GM23248 (cell line): ENCODE measurements at regions not wholly inside any gene's neighbourhood (a gene's known extent, or its start where the extent isn't known, plus 50 kb on each side); places are given as distances from the start of the nearest gene placed in this dataset.

Experiments used
- DNase-seq: peaks from one replicate; pipeline ENCODE4 v3.0.0-alpha.2; 2015
- H2AFZ ChIP-seq: fragments of 200-600 bp; sonication (generic); 2 replicates; pipeline ENCODE4 v1.6.1; 2016; ENCODE audit warnings: antibody characterized with exemption
- H3F3A ChIP-seq: fragments of 200-600 bp; sonication (generic); 2 replicates; pipeline ENCODE4 v1.6.1; 2016; ENCODE audit warnings: mild to moderate bottlenecking, antibody characterized with exemption, mixed run types; ENCODE audit not compliant: insufficient read depth
- H3K27ac ChIP-seq: fragments of 200-600 bp; sonication (generic); 2 replicates; pipeline ENCODE4 v1.5.1; 2016; ENCODE audit warnings: mild to moderate bottlenecking
- H3K27me3 ChIP-seq: fragments of 200-600 bp; sonication (generic); replicated peaks from 2 replicates; pipeline ENCODE4 v1.6.1; 2016; ENCODE audit warnings: mild to moderate bottlenecking; ENCODE audit not compliant: insufficient read depth
- H3K36me3 ChIP-seq: fragments of 200-600 bp; sonication (generic); 2 replicates; pipeline ENCODE4 v1.6.1; 2016; ENCODE audit warnings: low read depth, mild to moderate bottlenecking
- H3K4me1 ChIP-seq: fragments of 200-600 bp; sonication (generic); 2 replicates; pipeline ENCODE4 v1.6.1; 2016; ENCODE audit warnings: mild to moderate bottlenecking; ENCODE audit not compliant: insufficient read depth
- H3K4me2 ChIP-seq: fragments of 200-600 bp; sonication (generic); one replicate; pipeline ENCODE4 v1.6.1; 2016; ENCODE audit warnings: mild to moderate bottlenecking; ENCODE audit not compliant: unreplicated experiment
- H3K4me3 ChIP-seq: fragments of 200-600 bp; sonication (generic); 2 replicates; pipeline ENCODE4 v1.5.1; 2016; ENCODE audit warnings: mild to moderate bottlenecking
- H3K79me2 ChIP-seq: fragments of 200-600 bp; sonication (generic); 2 replicates; pipeline ENCODE4 v1.6.1; 2016; ENCODE audit warnings: mild to moderate bottlenecking; ENCODE audit not compliant: insufficient read depth
- H3K9ac ChIP-seq: fragments of 200-600 bp; sonication (generic); 2 replicates; pipeline ENCODE4 v1.6.1; 2016; ENCODE audit warnings: mild to moderate bottlenecking
- H3K9me2 ChIP-seq: fragments of 200-600 bp; sonication (generic); 2 replicates; pipeline ENCODE4 v1.6.1; 2016; ENCODE audit warnings: mixed run types, mild to moderate bottlenecking, moderate library complexity; ENCODE audit not compliant: insufficient read depth
- H3K9me3 ChIP-seq: fragments of 200-600 bp; sonication (generic); one replicate; pipeline ENCODE4 v1.6.1; 2017; ENCODE audit warnings: low read depth
- H4K20me1 ChIP-seq: fragments of 200-600 bp; sonication (generic); 2 replicates; pipeline ENCODE4 v1.6.0; 2016; ENCODE audit not compliant: insufficient read depth
- EZH2 ChIP-seq: fragments of 200-600 bp; sonication (generic); IDR thresholded peaks from 2 replicates; pipeline ENCODE4 v1.6.1; 2018; ENCODE audit warnings: antibody characterized with exemption, mild to moderate bottlenecking; ENCODE audit not compliant: insufficient read depth, poor library complexity, severe bottlenecking
- EZH2phosphoT487 ChIP-seq: fragments of 200-600 bp; sonication (generic); IDR thresholded peaks from 2 replicates; pipeline ENCODE4 v1.6.1; 2018; ENCODE audit warnings: antibody characterized with exemption, moderate library complexity, mild to moderate bottlenecking, low read depth; ENCODE audit not compliant: insufficient read depth
- WGBS, 2 experiments: methylation state at CpG; one replicate each; pipeline ENCODE4 v1.1.6; 2015 to 2017; ENCODE audit warnings: low lambda C conversion rate in 2 of 2, low coverage in 1 of 2; ENCODE audit errors: missing lambda C conversion rate in 2 of 2; 5-methylcytosine and 5-hydroxymethylcytosine counted together
- in situ Hi-C: fragments of 300-500 bp; cut with MboI; formaldehyde crosslinking; loops from 2 replicates; pipeline ENCODE4 v1.15.0; 2020

DNA sequence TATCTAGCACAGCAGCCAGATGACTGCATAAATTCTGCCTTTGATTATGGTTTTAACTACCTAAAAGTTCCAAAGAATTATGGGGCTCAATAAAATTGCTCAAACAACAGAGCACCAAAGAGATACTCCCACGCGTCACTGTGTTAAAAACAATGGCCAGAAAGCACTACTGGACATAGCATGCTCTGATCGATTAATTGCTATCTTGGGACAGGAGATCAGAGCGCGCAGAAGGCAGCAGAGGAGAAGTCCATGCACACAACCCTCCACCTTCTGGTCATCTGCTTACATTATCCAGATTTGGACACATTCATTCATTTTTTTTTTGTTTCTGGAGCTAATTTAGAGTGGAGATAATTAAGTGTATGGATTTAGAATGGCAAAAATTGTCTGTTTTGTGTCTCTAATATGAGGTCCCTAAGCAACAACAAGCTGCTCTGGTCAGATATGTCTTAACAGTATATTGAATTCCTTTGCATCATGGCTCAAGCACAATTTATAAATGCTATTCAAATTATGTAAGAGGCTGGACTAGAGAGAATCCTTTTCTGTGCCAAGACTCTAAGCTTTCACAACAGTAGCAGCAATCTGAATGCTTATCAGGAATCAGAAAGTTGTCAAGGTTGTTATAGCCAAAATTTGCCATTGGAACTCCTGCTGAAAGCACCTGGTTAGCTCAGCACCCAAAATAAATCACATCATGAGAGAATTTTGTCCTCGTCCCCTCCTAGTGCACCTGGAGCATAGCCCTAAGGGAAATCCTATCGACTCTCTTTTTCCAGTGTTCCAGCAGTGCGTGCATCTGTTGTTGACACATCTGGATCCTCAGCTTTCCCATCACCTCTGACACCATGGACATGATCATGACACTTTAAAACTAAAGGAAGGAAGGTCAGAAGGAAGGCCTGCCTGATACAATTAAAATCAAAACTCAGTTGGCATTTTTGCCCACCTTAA, 98.6 kb upstream of the HMHB1 start:
- Histone ChIP-seq H3K9me2 (no peaks in the 10 kb centered on the region; the same call in 1 of the 2 replicates), H3F3A (peaks cover 27% of the 10 kb centered on the region; the same call in 1 of the 2 replicates), H3K27me3 (no peaks in the 10 kb centered on the region), H3K9me3 (no peaks in the 10 kb centered on the region), H3K27ac (peak overlapping the region; percentile 28; the same call in 1 of the 2 replicates), H3K4me3 (no peak overlapping the region), H3K79me2 (no peaks in the 10 kb centered on the region), H3K4me2 (no peak overlapping the region), H3K9ac (peak overlapping the region; percentile 43; the same call in 1 of the 2 replicates), H4K20me1 (no peaks in the 10 kb centered on the region), H3K36me3 (no peaks in the 10 kb centered on the region), H3K4me1 (peaks cover 41% of the 10 kb centered on the region), H2AFZ (no peak overlapping the region; the same call in 1 of the 2 replicates)
- WGBS, 2 experiments, result 93 to 95% methylated on average over 8 of the region's 8 CpGs
- DNase-seq, result peak; percentile 65
- in situ Hi-C loops, result no loop called here
- TF ChIP-seq EZH2, result no peak
- no peak for TF ChIP-seq EZH2phosphoT487

GRCh38 chr5:143708672-143709071, 103.3 kb upstream of the HMHB1 start:
- no peak overlapping the region for H3K27ac ChIP-seq
- H3K27me3 ChIP-seq, result no peaks in the 10 kb centered on the region
- H3K9ac ChIP-seq, result no peak overlapping the region
- 0 out of 2 replicates have a peak, but pooled peaks cover 8% of the 10 kb centered on the region for H3F3A ChIP-seq
- in situ Hi-C loops, result no loop called here
- H3K9me2 ChIP-seq, result no peaks in the 10 kb centered on the region
- H3K4me1 ChIP-seq, result peaks cover 19% of the 10 kb centered on the region
- no peaks in the 10 kb centered on the region for H3K79me2 ChIP-seq
- H3K4me3 ChIP-seq, result no peak overlapping the region
- 81 to 90% methylated on average over 2 of the region's 2 CpGs for WGBS, 2 experiments
- no peak overlapping the region for H2AFZ ChIP-seq
- TF ChIP-seq EZH2, result no peak
- no peak for TF ChIP-seq EZH2phosphoT487
- no peak for DNase-seq
- H3K4me2 ChIP-seq, result no peak overlapping the region
- no peaks in the 10 kb centered on the region for H3K9me3 ChIP-seq
- H3K36me3 ChIP-seq, result no peaks in the 10 kb centered on the region
- H4K20me1 ChIP-seq, result no peaks in the 10 kb centered on the region

- Histone ChIP-seq H3K27ac (0 out of 2 replicates have a peak overlapping the region, but pooled peaks have one; percentile 4), H3K4me1 (peaks cover 12% of the 10 kb centered on the region), H3K79me2 (no peaks in the 10 kb centered on the region), H4K20me1 (no peaks in the 10 kb centered on the region), H3F3A (0 out of 2 replicates have a peak, but pooled peaks cover 8% of the 10 kb centered on the region), H3K4me2 (peak overlapping the region; percentile 8), H3K9me2 (no peaks in the 10 kb centered on the region), H3K4me3 (no peak overlapping the region), H3K27me3 (no peaks in the 10 kb centered on the region), H3K9me3 (no peaks in the 10 kb centered on the region), H3K36me3 (no peaks in the 10 kb centered on the region), H2AFZ (peak overlapping the region; percentile 3; the same call in 1 of the 2 replicates), H3K9ac (no peak overlapping the region)
- WGBS, 2 experiments, result 17 to 18% methylated on average over 1 of the region's 1 CpG
- peak; percentile 64 for DNase-seq
- TF ChIP-seq EZH2 (no peak), EZH2phosphoT487 (no peak)
- in situ Hi-C loops, result no loop called here
These were observed 104.2 kb upstream of the HMHB1 start for GRCh38 chr5:143707806-143708205.

DNA sequence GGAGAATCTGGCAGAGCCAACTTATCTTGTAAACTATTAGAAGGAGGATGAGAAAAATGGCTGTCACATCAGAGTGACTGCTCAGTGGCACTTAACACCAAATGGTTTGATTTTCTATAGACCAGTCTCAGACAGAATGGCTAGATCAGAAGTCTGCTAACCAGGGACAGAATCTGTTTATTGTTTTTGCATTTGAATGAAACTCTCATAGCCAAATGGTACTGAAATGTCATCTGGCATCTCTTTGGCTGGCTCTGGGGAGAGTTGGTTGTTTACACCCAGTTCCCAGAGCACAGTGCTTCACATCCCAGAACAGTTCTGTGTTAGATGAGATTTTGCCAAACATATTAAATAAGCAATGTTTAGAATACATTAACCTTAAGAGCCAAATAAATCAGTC, 106.6 kb upstream of the HMHB1 start:
- H3K36me3 ChIP-seq, result no peaks in the 10 kb centered on the region
- no peak overlapping the region for H2AFZ ChIP-seq
- no peak overlapping the region for H3K27ac ChIP-seq
- no peak overlapping the region for H3K4me2 ChIP-seq
- H4K20me1 ChIP-seq, result no peaks in the 10 kb centered on the region
- H3F3A ChIP-seq, result 0 out of 2 replicates have a peak, but pooled peaks cover 8% of the 10 kb centered on the region
- H3K79me2 ChIP-seq, result no peaks in the 10 kb centered on the region
- H3K4me1 ChIP-seq, result peaks cover 12% of the 10 kb centered on the region
- no peaks in the 10 kb centered on the region for H3K9me3 ChIP-seq
- H3K4me3 ChIP-seq, result no peak overlapping the region
- H3K9me2 ChIP-seq, result no peaks in the 10 kb centered on the region
- TF ChIP-seq EZH2phosphoT487, result no peak
- no peak for TF ChIP-seq EZH2
- in situ Hi-C loops, result no loop called here
- no peak for DNase-seq
- H3K27me3 ChIP-seq, result no peaks in the 10 kb centered on the region
- H3K9ac ChIP-seq, result no peak overlapping the region
